Common myeloid progenitor, CD34-positive (primary cell): ENCODE measurements at regions not wholly inside any gene's neighbourhood (a gene's known extent, or its start where the extent isn't known, plus 50 kb on each side); places are given as distances from the start of the nearest gene placed in this dataset.

Experiments used
- CTCF ChIA-PET: fragments of 350-600 bp; sonication (Branson Sonifier 250); formaldehyde crosslinking; loops from one replicate; lab custom pipeline; 2021; ENCODE audit warnings: antibody characterized with exemption; lab: Charles Lee
- POLR2A ChIA-PET: fragments of 350-600 bp; sonication (Branson Sonifier 250); formaldehyde crosslinking; loops from one replicate; lab custom pipeline; 2021; ENCODE audit warnings: antibody characterized with exemption; lab: Charles Lee
- DNase-seq, 3 donors: peaks; one replicate each; pipeline versions ENCODE4 v3.0.0 to v3.0.0-alpha.2; 2013
- H3K27ac ChIP-seq, 2 experiments: 1 replicate in 1 of 2; 2 replicates in 1 of 2; pipeline ENCODE4 v1.7.0; 2013; ENCODE audit warnings: inconsistent platforms in 2 of 2, low read length in 2 of 2, mild to moderate bottlenecking in 2 of 2, low read depth in 1 of 2, moderate library complexity in 1 of 2; ENCODE audit not compliant: severe bottlenecking in 2 of 2, insufficient read depth in 1 of 2, poor library complexity in 1 of 2
- H3K27me3 ChIP-seq, 5 experiments: replicated peaks in 2 of 5; 1 replicate in 3 of 5; 2 replicates in 2 of 5; pipeline versions ENCODE4 v1.6.1 to v1.7.0; 2013; ENCODE audit warnings: low read length in 4 of 5, mild to moderate bottlenecking in 2 of 5, moderate library complexity in 2 of 5, inconsistent platforms in 1 of 5; ENCODE audit not compliant: insufficient read depth in 5 of 5, control insufficient read depth in 4 of 5
- H3K36me3 ChIP-seq, 4 experiments: 1 replicate in 2 of 4; 2 replicates in 2 of 4; pipeline versions ENCODE4 v1.6.1 to v1.7.0; 2013; ENCODE audit warnings: low read length in 3 of 4, control low read depth in 1 of 4, mild to moderate bottlenecking in 1 of 4; ENCODE audit not compliant: control insufficient read depth in 4 of 4, insufficient read depth in 4 of 4
- H3K4me1 ChIP-seq, 4 experiments: 1 replicate in 3 of 4; 2 replicates in 1 of 4; pipeline versions ENCODE4 v1.6.1 to v1.7.1; 2013; ENCODE audit warnings: low read length in 3 of 4, mild to moderate bottlenecking in 3 of 4, control low read depth in 1 of 4, inconsistent platforms in 1 of 4, moderate library complexity in 1 of 4; ENCODE audit not compliant: control insufficient read depth in 4 of 4, insufficient read depth in 4 of 4; ENCODE audit errors: control extremely low read depth in 1 of 4
- H3K4me3 ChIP-seq, 7 experiments: 1 replicate in 4 of 7; 2 replicates in 3 of 7; pipeline versions ENCODE4 v1.5.1 to v1.7.0; 2013; ENCODE audit warnings: mild to moderate bottlenecking in 7 of 7, low read length in 6 of 7, moderate library complexity in 6 of 7, inconsistent platforms in 2 of 7, low read depth in 2 of 7, control low read depth in 1 of 7; ENCODE audit not compliant: insufficient read depth in 4 of 7, control insufficient read depth in 1 of 7; ENCODE audit errors: extremely low read depth in 1 of 7
- H3K9me3 ChIP-seq, 5 experiments: 1 replicate in 4 of 5; 2 replicates in 1 of 5; pipeline versions ENCODE4 v1.6.1 to v1.7.1; 2013; ENCODE audit warnings: low read length in 4 of 5, mild to moderate bottlenecking in 2 of 5, inconsistent platforms in 1 of 5, low read depth in 1 of 5, moderate library complexity in 1 of 5; ENCODE audit not compliant: control insufficient read depth in 4 of 5, insufficient read depth in 2 of 5; ENCODE audit errors: control extremely low read depth in 1 of 5
- WGBS: methylation state at CpG from one replicate; pipeline ENCODE4 v1.1.5; 2013; ENCODE audit not compliant: insufficient coverage; 5-methylcytosine and 5-hydroxymethylcytosine counted together

- CTCF ChIA-PET: no interaction called here
- WGBS: 89% methylated on average over 3 of the region's 4 CpGs
- H3K27me3 ChIP-seq: no peaks in the 10 kb centered on the region
- H3K4me3 ChIP-seq: no peak overlapping the region
- POLR2A ChIA-PET: no interaction called here
- no peaks in the 10 kb centered on the region for H3K9me3 ChIP-seq
- no peak for DNase-seq
- H3K27ac ChIP-seq: no peak overlapping the region
- no peaks in the 10 kb centered on the region for H3K4me1 ChIP-seq
- no peaks in the 10 kb centered on the region for H3K36me3 ChIP-seq
Measured at GRCh38 chr13:34623331-34623730, 318.7 kb upstream of the NBEA start.

- H3K4me1 ChIP-seq: no peaks in the 10 kb centered on the region
- H3K27me3 ChIP-seq: no peaks in the 10 kb centered on the region
- H3K27ac ChIP-seq: no peak overlapping the region
- no peaks in the 10 kb centered on the region for H3K36me3 ChIP-seq
- 31% methylated on average over 4 of the region's 9 CpGs for WGBS
- no peak overlapping the region for H3K4me3 ChIP-seq
- CTCF ChIA-PET: no interaction called here
- POLR2A ChIA-PET: no interaction called here
- no peak for DNase-seq
- no peaks in the 10 kb centered on the region for H3K9me3 ChIP-seq
Measured at GRCh38 chr13:34627509-34628208, 314.4 kb upstream of the NBEA start.

DNA sequence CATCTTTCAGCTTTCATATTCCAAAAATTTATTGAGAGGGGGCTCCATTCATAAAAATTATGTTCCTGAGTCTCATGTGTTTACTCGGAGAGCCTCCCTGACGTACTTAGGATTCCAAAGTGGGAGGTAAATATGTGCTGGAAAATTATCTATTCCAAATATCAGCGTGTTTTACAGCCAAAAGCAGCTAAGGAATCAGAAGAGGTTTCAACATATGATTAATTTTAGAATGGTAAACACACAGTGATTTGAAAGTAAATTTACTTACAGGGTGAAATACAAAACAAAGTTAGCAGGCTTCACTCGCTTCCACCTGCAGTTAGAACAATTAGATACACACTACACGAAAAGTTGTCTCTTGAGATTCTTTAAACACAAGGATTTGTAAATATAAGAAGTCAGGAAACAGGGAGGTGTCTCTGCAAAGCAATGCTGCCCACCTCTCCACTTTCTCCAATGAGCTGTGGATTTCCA is 313.8 kb upstream of the NBEA start:
- Histone ChIP-seq H3K4me1 (no peaks in the 10 kb centered on the region), H3K36me3 (no peaks in the 10 kb centered on the region), H3K4me3 (no peak overlapping the region), H3K27ac (no peak overlapping the region), H3K9me3 (no peaks in the 10 kb centered on the region), H3K27me3 (no peaks in the 10 kb centered on the region)
- CTCF ChIA-PET: no interaction called here
- POLR2A ChIA-PET: no interaction called here
- no peak for DNase-seq
- WGBS: 100% methylated on average over 2 of the region's 5 CpGs

GRCh38 chr13:34634448-34634847 is 307.6 kb upstream of the NBEA start:
- Histone ChIP-seq H3K4me3 (no peak overlapping the region), H3K4me1 (no peaks in the 10 kb centered on the region), H3K27me3 (no peaks in the 10 kb centered on the region), H3K36me3 (no peaks in the 10 kb centered on the region), H3K9me3 (no peaks in the 10 kb centered on the region), H3K27ac (no peak overlapping the region)
- ChIA-PET CTCF (no interaction called here), POLR2A (no interaction called here)
- DNase-seq: no peak
- 79% methylated on average over 2 of the region's 2 CpGs for WGBS

DNA sequence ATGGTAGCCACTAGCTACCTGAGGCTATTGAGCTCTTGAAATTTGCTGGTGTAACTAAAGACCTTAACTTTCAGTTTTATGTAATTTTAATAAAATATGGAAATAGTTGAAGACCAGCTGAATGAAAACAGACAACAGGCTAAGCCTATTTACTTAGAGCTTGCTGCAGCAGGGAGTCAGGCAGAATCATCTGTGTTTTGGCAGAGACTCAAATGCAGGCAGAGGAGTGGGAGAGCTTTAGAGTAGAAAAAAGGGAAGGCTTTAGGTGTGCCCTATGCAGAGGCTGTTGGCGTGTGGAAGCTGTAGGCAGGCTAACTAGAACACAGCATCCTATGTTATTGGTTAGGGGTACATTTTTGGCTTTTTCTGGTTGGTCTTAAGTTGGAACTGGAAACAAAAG is 304.9 kb upstream of the NBEA start:
- Histone ChIP-seq H3K9me3 (no peaks in the 10 kb centered on the region), H3K36me3 (no peaks in the 10 kb centered on the region), H3K4me1 (no peaks in the 10 kb centered on the region), H3K27ac (no peak overlapping the region), H3K4me3 (no peak overlapping the region), H3K27me3 (no peaks in the 10 kb centered on the region)
- ChIA-PET CTCF (no interaction called here), POLR2A (no interaction called here)
- DNase-seq: no peak
- WGBS: 91% methylated on average over 1 of the region's 1 CpG

DNA sequence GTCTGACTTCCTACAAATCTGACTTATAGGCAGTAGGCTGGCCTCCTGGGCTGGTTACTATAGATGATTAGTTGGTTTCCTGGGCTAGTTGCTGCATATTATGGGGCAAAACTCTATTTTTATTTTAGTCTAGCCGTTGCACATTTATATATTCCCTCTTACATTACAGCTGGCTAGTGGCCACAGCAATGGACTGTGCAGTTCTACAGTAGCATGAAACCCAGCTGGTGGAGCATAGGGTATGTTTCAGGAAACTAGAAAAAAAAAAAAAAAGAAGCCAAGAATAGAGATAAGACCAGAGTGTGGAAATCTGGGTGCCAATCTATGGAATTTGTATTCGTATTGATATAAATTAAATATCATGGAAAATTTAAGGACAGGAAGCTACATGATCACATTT is 304.4 kb upstream of the NBEA start:
- Histone ChIP-seq H3K27ac (no peak overlapping the region), H3K27me3 (no peaks in the 10 kb centered on the region), H3K36me3 (no peaks in the 10 kb centered on the region), H3K4me1 (no peaks in the 10 kb centered on the region), H3K4me3 (no peak overlapping the region), H3K9me3 (no peaks in the 10 kb centered on the region)
- ChIA-PET CTCF (interaction anchor here (0.6 kb wide), 1 partner anchor 127 kb away, joined by 3 read pairs; no protein-coding TSS in a partner anchor), POLR2A (no interaction called here)
- no peak for DNase-seq
- WGBS: no CpG with 5 or more reads among the region's 2 CpGs

DNA sequence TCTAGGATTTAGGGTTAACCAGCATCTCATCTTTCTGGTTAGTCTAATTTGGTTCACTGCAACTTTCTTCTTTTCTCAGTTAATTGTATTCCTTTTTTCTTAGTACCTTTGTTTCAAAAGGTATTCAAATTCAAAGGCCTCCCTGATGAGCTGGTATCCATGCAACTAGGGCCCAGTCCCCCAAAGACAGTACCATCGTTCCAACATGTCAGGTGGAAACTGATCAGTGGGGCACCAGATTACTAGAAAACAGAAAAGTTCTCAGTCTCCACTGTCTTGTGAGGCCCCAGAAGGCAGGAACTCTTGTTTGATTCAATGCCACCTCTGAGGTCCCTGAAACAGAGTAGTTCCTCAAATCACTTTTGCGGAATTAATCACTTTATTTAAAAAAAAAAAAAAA is 303.2 kb upstream of the NBEA start:
- Histone ChIP-seq H3K9me3 (no peaks in the 10 kb centered on the region), H3K4me3 (no peak overlapping the region), H3K27ac (no peak overlapping the region), H3K27me3 (no peaks in the 10 kb centered on the region), H3K36me3 (no peaks in the 10 kb centered on the region), H3K4me1 (no peaks in the 10 kb centered on the region)
- no peak for DNase-seq
- ChIA-PET CTCF (no interaction called here), POLR2A (no interaction called here)
- WGBS: 90% methylated on average over 2 of the region's 2 CpGs
